ENCODE measurements at regions not wholly inside any gene's neighbourhood (a gene's known extent, or its start where the extent isn't known, plus 50 kb on each side); places are given as distances from the start of the nearest gene placed in this dataset.

GRCh38 chr5:74420947-74421346 is 219.6 kb downstream of the ENC1 start:
- POLR2A ChIA-PET: no interaction called here
- H3K4me3 Mint-ChIP-seq: no peak overlapping the region

GRCh38 chr5:74420220-74420619 is 220.3 kb downstream of the ENC1 start:
- no peaks in the 10 kb centered on the region for H3K36me3 Mint-ChIP-seq (ENCODE audit: low read depth)
- no peak overlapping the region for H3K27ac Mint-ChIP-seq
- DNase-seq (no peak), ATAC-seq (ENCODE audit: low read depth) (no peak)
- H3K4me3 Mint-ChIP-seq: no peak overlapping the region
- no peak for TF ChIP-seq CTCF (IDR thresholded peaks at IDR 0.05)
- ChIA-PET POLR2A (no interaction called here), CTCF (no interaction called here)
- no peaks in the 10 kb centered on the region for H3K9me3 Mint-ChIP-seq
- no peaks in the 10 kb centered on the region for H3K4me1 Mint-ChIP-seq
- H3K27me3 Mint-ChIP-seq: peaks cover 8% of the 10 kb centered on the region
- intact Hi-C loops (cut with micrococcal nuclease): no loop called here

More at GRCh38 chr5:74420947-74421346, 219.6 kb downstream of the ENC1 start:
- intact Hi-C loops (cut with micrococcal nuclease): no loop called here
- Mint-ChIP-seq H3K36me3 (ENCODE audit: low read depth) (no peaks in the 10 kb centered on the region), H3K4me1 (no peaks in the 10 kb centered on the region), H3K27ac (no peak overlapping the region), H3K27me3 (peaks cover 8% of the 10 kb centered on the region), H3K9me3 (no peaks in the 10 kb centered on the region)
- DNase-seq (no peak), ATAC-seq (ENCODE audit: low read depth) (no peak)
- TF ChIP-seq CTCF (IDR thresholded peaks at IDR 0.05): no peak
- CTCF ChIA-PET: no interaction called here

GRCh38 chr5:74419468-74419867 is 221.1 kb downstream of the ENC1 start:
- Mint-ChIP-seq H3K4me1 (no peaks in the 10 kb centered on the region), H3K27ac (no peak overlapping the region), H3K27me3 (peaks cover 8% of the 10 kb centered on the region), H3K36me3 (ENCODE audit: low read depth) (no peaks in the 10 kb centered on the region), H3K9me3 (no peaks in the 10 kb centered on the region), H3K4me3 (no peak overlapping the region)
- intact Hi-C loops (cut with micrococcal nuclease): no loop called here
- ChIA-PET POLR2A (no interaction called here), CTCF (no interaction called here)
- ATAC-seq (ENCODE audit: low read depth) (no peak), DNase-seq (no peak)
- TF ChIP-seq CTCF (IDR thresholded peaks at IDR 0.05): no peak

- ChIA-PET POLR2A (no interaction called here), CTCF (no interaction called here)
- ATAC-seq (ENCODE audit: low read depth) (no peak), DNase-seq (no peak)
- Mint-ChIP-seq H3K4me3 (no peak overlapping the region), H3K27ac (no peak overlapping the region), H3K4me1 (no peaks in the 10 kb centered on the region), H3K36me3 (ENCODE audit: low read depth) (no peaks in the 10 kb centered on the region), H3K9me3 (no peaks in the 10 kb centered on the region), H3K27me3 (peaks cover 14% of the 10 kb centered on the region)
- intact Hi-C loops (cut with micrococcal nuclease): no loop called here
- no peak for TF ChIP-seq CTCF (IDR thresholded peaks at IDR 0.05)
Measured at GRCh38 chr5:74418709-74419108, 221.8 kb downstream of the ENC1 start.

- ATAC-seq (ENCODE audit: low read depth) (no peak), DNase-seq (no peak)
- H3K27ac Mint-ChIP-seq: no peak overlapping the region
- ChIA-PET CTCF (no interaction called here), POLR2A (no interaction called here)
- H3K36me3 Mint-ChIP-seq (ENCODE audit: low read depth): no peaks in the 10 kb centered on the region
- H3K9me3 Mint-ChIP-seq: no peaks in the 10 kb centered on the region
- H3K27me3 Mint-ChIP-seq: peaks cover 17% of the 10 kb centered on the region
- TF ChIP-seq CTCF (IDR thresholded peaks at IDR 0.05): no peak
- H3K4me1 Mint-ChIP-seq: no peaks in the 10 kb centered on the region
- intact Hi-C loops (cut with micrococcal nuclease): no loop called here
- no peak overlapping the region for H3K4me3 Mint-ChIP-seq
Measured at GRCh38 chr5:74418261-74418660, 222.3 kb downstream of the ENC1 start.

Measured in activated B cell treated with CpG ODN at 0.5 μM for 24 hours (primary cell).